GM18909 (cell line): ENCODE measurements at regions not wholly inside any gene's neighbourhood (a gene's known extent, or its start where the extent isn't known, plus 50 kb on each side); places are given as distances from the start of the nearest gene placed in this dataset.

Source experiments
- ATAC-seq: cut with Tn5 transposase; IDR thresholded peaks from one replicate; pipeline ENCODE4 v1.9.1; 2021; ENCODE audit warnings: mild to moderate bottlenecking; ENCODE audit not compliant: unreplicated experiment, poor library complexity

DNA sequence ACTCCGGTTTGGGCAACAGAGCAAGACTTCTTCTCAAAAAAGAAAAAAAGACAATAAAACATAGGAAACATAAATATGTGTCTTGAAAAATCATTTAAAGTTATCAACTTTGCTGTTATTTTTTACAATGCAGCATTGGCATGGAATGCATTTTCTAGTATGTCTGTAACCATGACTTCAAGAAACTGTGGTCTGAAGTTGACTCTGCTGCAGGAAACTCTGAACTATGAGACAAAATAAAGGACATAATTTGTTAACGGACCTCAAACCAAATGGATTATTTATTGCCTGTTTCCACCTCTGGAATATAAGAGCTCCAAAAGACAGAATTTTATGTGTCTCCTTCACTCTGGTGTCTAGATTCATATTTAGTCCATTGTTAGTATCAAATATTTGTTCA, 79.1 kb downstream of the TRIB2 start:
- ATAC-seq = no peak

DNA sequence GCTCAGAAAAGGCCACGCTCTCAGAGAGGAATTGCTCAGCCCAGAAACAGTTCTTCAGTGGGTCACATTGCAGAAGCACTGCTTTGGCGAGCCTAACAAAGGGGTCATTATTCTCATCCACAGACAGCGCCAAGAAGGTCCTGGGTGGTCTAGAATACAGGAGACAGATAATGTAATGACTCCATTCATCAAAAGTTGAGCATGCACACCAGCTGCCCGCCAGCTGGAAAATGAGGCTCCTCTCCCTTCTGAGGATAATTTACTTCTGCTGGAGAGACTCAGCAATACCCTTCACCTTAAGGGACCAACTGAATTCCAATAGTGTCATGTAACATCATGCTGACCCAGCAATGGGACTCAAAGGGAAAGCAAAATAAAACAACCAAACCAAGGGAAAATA, 79.9 kb downstream of the TRIB2 start:
- no peak for ATAC-seq

DNA sequence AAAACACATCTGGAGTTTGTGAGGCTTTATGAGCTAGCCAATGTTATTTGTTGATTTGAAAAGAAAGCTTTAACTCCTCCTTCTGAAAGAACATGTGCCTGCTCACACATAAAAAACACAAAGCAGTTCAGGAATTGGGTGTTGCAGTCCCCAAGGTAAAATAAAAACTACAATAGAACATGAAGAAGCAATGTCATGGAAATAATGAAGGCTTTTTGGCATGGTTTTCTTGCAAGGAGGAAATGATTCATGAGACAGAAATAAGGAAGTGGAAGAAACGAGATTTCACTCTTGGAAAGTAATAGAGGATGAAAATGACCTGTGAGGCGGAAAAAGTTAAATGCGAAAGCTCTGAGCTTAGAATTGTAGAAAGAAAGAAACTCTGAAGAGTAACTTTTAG, 81.1 kb downstream of the TRIB2 start:
- no peak for ATAC-seq

DNA sequence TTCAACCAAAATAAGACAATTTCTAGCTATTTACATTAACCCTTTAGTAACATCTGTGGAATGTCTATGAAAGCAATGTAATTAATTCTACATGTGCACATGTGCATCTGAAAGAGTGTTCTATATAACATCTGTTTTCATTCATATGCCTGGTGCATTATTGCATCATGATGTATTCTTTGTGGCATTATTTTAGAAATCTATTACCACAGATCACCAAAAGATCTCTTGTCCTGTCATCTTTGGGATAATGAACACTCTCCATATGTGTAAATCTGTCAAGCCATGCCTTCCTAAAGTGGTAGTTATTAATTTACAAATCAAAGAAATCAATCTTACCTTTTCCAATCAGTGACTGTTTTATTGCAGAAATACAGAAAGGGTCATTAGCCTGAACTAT, 86.9 kb downstream of the TRIB2 start:
- ATAC-seq = no peak

DNA sequence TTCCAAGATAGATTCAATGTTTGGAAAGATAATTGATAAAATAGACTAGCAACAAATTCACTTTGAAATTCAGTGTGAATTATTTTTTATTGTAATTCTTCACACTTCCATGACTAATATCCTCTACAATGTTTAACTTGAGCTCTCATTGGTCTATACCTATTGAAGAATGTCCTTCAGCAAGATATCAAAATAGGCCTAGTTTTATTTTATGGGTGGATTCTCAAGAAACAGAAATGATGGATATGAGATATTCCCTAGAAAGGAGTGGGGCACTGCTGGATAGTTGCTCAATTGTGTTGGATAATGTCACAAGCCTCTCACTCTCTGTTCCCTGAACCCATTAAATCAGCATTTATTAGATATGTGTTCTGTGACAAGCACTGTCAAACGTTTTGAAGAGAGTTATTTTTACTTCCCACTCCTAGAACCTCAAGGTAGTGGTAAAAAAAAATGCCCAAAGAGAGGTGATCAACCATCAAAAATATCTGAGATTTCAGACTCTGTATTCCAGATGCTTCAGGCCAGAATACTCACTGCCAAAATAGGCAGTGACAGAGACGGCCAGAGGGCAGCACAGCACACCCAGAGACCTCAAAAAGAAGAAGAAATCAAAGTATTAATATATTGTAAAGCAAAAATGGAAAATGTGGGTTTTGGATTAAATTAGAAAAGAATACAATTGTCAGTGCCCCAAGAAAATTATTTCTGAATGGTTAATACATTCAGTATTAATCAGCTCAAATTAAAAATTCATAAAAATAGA, 87.5 kb downstream of the TRIB2 start:
- no peak for ATAC-seq

DNA sequence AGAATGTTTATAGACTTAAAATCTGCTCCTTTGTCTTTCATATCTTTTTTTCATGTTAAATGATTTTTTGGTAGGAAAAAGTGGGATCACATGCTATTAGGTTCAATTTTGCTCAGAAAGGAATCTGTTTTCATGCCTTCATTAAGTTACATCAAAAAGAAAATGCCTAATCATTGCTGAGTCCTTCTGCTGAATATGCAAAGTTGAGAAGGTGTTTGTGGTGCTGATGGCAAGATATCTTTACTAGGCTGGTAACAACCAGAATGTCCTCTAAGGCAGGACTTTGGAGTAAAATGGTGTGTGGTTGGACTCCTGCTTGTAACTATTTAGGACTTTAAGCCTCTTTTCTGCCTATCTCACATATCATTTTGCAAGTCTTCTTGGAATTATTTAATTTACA, 88.3 kb downstream of the TRIB2 start:
- ATAC-seq = no peak

DNA sequence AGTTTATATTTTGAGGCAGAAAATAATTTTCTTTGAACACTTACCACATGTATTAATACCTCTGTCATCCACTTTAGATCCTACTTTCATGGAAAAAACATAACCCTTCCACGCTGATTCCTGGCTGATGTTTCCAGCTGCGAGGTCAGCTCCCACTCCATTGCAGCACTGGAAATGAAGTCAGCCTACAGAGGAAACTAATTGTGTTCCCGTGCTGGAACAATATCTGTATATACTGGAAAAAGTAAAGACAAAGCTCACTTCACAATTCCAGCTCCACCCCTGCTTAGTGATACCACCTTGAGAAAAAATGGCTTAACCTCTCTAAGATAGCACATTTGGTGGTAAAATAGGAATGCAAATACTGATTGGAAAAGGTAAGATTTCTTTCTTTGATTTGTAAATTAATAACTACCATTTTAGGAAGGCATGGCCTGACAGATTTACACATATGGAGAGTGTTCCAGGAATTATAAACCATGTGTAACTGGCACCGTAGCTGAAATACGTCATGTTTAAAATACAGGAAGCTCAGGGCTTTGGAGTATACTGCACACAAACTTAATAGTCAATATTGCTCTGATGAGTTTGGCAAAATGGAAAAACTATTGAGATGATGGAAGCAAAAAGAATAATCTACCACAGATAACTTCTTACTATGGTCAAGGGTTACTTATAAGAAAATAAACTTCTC, 90.0 kb downstream of the TRIB2 start:
- no peak for ATAC-seq

DNA sequence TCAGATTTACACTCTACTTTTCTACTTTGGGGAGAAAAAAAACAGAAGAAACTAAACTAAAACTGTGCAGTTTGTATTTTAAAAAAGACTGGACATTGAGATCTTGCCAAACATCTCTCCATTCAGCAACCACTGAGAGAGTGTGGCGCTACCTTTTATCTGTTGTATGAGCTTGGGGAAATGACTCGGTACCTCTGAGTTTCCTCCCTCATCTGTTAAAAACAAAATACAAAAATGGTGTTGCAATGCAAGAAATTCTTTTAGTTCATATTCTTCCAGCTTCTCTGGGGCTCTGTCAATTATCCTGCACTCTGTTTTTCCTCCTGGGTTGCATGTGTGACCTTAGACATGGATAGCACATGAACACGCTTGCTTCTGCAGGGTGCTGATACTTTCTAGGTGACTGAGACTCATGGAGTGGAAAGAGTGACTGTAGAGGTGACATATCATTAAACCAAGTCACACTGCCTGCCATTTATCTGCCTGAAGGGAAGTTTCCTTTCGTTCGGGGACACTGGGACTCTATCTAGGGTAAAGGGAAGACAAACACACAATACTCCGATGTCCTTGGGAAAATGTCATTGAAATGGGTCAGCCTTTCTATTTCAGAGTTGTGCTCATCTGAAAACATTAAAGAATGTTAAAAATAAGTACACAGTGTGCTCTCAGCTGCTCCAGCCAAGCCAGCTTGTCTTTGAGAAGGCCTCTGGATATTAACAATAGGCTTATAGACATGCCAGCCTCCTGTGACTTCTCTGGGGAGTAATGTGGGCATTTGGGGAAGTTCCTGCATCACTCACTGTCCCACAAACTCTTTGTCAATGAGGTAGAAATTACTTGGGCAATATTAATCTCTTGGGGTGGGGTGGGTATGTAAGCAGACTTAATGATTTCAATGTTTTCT, 91.4 kb downstream of the TRIB2 start:
- no peak for ATAC-seq

DNA sequence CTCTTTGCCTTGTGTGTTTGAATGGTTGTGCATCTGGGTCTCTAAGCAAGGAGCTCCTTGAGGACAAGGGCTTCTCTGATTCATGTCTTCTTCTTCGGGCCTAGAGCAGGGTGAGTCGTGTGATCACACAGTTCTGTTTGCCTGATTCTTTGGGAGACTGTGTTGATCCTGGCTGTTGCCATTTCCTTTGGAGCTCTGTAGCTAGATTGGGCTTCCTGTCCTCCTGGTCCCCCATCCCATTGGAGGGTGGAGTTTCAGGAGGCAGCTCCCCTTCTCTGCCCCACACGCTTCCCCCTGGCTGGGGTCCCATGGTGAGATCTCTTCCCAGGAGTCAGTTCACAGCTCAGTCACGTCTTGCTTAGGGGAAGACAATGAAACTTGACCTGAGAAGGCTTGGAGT, 92.8 kb downstream of the TRIB2 start:
- ATAC-seq = no peak

DNA sequence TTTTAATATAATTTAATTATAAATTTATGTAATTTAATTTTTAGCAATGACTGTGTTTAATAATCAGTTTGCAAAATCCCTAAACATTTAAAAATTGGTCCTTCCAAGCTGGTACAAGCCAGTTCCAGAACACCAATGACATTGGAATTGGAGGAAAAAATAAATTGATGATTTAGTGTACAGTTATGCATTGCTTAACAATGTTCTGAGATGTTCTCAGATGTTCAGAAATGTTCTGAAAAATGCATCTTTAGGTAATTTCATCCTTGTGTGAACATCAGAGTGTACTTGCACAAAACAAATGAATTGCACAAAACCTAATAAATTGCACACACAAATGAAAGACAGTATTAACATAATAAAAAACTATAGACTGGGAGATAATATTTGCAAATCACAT, 95.2 kb downstream of the TRIB2 start:
- ATAC-seq = no peak

DNA sequence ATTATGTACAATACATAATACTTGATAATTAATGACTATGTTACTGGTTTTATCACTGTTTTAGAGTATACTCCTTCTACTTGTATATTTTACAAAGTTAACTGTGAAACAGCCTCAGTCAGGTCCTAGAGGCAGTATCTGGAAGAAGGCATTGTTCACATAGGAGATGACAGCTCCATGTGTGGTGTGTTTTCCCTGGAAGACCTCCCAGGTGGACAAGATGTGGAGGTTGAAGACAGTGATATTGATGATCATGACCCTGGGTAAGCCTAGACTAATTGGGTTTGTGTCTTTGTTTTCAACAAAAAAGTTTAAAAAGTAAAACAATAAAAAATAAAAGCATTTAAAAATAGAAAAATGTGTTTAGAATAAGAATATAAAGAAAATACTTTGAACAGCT, 96.4 kb downstream of the TRIB2 start:
- ATAC-seq = no peak

DNA sequence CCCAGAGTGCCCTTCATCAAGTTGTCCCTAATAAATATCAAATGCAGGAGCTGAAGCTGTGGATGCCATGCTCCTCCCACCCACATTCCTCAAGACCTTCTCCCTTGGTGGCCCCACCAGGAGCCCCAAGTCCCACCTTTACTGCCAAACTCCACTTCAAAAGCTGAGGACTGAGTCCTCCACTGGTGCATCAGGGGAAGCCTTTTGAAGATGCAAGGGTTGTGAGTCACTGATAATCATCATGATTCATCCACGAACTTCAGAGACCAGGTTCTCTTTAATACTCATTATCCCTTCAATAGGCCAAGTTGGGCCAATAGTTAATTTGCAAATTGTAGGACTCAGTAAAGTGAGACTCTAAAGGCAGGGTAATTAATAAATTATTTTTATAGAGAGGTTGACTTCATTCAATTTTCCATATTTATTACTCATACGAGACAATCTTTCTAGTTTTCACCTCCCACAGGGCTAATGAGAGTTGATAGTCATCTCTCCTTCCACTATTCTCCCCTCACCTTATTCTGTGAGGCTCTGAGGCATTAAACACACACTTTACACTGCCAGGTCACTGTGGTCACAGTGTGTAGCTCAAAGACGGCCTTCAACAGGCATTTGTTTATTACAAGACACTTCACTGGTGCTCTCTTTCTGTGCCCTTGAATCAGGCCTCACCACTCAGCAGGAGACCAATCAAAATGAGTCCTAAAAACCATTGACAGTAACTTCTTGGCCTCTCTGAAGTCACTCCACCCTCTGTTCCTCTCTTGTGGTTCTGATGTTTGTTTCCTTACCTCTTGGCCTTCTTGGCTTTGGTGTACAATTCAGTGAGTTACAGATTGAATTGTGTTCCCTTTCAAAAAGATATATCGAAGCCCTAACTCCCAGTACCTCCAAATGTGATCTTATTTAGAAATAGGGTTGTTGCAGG, 99.9 kb downstream of the TRIB2 start:
- ATAC-seq = no peak

DNA sequence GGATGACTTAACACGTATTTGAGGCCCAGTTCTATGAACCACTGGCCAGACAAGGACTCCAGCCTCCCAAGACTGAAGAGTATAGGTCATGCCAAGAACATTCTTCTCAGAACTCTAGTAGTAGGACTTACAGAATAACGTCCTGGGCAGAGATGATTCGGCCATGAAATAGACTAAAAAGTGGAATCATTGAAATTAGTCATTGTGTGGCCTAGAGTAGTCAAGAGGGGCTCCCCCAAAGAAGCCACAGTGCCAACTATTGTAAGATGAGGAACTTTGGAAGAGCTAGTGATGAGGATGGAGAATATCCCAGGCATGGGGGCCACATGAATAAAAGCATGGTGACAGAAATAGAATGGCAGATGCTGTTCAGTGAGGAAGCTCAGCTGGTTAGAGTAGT, 101.1 kb downstream of the TRIB2 start:
- no peak for ATAC-seq

DNA sequence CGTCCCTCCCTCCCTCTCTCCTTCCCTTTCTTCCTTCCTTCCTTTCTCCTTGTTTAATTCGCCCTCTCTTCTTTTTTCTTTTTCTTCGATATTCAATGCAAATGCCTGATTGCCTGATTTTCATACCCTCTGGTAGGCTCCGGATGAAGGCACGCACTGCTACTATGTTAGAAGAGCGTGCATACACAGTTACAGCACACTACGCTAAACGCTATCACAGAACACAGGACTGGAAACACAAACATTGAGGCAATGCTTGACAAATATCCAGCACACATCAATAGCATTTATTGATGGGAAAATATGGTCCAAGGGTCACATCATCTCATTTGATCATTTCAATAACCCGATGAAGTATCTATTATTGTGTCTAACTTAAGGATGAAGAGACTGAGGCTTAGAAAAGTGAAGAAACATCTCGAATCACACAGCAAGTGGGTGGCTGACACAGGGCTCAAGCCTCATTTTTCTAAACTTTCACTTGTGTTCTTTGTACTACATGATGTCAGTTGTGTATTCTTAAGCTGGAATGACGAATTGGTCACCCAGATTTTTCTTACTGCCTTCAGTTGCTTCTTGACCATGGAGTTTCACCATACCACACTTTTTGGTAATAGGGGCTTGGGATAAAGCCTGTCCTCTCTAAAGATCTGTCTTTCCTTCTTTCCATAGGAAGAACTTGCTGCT, 101.8 kb downstream of the TRIB2 start:
- no peak for ATAC-seq

DNA sequence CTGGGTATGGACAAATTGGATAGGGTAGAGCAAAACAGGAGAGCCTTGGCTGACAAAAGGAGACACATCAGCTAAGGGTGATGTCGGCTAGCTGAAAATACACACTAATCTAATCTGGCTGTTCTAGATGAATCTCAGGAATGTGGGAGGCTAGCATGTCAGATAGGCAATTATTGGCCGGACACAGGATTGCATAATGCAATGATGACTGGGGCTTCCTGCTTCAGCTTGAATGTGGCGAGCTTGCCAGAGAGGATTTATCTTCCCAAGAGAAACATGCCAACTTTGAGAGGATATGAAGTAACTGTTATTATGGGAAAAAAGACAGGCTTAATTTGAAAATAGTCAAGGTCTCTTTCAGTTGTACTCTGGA, 102.4 kb downstream of the TRIB2 start:
- no peak for ATAC-seq

DNA sequence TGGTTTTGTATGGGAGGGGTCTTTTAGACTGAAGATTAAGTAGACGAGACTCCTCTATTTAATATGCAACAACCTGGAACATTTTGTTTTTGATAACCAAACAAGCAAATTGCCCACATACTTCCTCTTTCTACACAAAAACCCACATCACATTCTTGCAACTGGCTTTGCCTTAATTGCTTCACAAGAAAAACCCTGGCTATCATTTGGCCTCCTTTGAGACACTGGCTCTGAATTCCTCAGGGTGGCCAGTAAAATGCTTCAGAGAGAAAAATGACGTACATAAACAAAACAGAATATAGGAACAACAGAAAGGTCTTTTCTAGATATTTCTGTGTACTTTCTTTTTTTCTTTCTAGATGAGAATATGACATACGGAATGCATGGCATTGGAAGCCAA, 103.0 kb downstream of the TRIB2 start:
- ATAC-seq = no peak

DNA sequence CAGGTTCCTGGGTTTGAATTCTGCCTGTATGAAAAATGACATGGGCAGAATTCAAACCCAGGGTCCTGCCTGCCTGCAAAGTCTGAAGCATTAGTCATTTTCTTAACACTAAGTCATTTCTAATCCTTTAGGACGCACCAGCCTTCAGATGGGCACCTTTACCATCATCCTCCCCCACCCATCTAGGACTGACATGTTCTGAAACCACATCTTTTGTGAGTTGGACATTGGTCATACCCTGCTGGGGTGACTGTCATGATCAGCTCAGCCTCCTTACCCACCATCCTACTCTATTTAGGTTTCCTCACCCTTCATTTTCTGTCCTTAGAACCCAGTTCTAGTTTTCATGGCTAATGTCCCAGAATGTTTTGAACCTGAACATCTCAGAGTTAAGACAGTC, 104.9 kb downstream of the TRIB2 start:
- no peak for ATAC-seq

DNA sequence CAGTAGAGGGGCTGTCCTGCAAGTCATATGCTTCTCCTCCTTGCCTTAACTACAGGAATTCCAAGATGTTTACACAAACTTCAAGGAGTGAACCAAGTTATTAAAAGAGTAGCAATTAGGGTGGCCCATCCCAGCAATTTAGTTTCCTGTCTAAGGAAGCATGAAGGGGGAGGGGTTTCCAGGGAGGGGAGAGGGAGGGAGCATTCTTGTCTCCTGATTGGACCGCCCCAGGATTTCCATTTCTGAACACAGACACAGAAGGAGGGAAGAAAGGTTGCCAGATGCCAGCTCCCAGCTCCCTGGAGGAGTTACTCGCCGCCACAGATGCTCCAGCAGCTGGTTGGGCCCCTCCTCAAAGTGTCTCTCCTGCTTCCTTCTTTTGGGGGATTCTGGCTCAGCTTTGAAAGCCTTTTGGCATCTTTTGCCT, 107.6 kb downstream of the TRIB2 start:
- ATAC-seq = no peak

DNA sequence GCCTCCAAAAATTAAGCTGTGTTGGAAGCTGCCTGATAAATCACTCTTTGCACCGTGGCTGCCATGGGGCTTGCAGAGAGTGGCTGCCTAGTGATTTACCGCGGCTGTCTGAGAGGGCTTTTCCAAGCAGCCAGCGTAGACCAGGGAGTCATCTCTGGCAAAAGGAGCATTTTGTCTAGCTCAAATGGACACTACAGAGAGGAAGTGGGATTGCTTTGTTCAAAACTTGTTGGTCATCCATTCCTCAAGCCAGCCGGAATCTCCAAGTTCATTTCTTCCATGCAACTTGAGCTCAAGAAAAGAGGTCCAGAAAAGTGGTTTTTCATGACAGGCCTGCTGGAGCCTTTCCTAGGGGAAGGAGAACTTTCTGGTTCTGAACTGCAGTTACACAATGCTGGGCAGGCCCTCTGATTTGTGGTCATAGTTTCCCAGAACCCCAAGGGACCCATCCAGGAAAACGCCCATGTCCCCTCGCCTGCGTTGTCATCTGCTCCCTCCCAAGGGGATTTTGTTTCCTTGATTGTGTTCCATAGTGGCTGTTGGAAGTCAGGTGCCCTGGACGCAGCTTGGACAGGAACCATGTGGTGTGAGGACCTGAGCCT, 108.1 kb downstream of the TRIB2 start:
- ATAC-seq = no peak
